IPS-18a (cell line): ENCODE measurements at regions not wholly inside any gene's neighbourhood (a gene's known extent, or its start where the extent isn't known, plus 50 kb on each side); places are given as distances from the start of the nearest gene placed in this dataset.
"Not testable (repeated sequence)": the region's sequence is repeated elsewhere in the genome, so short reads cannot be mapped to it uniquely, and the experiment has no call there.

Source experiments
- H3K27ac ChIP-seq: one replicate; pipeline ENCODE4 v1.5.1; 2013; ENCODE audit warnings: low read length
- H3K27me3 ChIP-seq: one replicate; pipeline ENCODE4 v1.6.1; 2013; ENCODE audit warnings: mild to moderate bottlenecking, low read length; ENCODE audit not compliant: control insufficient read depth, insufficient read depth
- H3K36me3 ChIP-seq: one replicate; pipeline ENCODE4 v1.6.1; 2013; ENCODE audit warnings: low read depth, low read length; ENCODE audit not compliant: control insufficient read depth
- H3K4me1 ChIP-seq: one replicate; pipeline ENCODE4 v1.6.1; 2013; ENCODE audit warnings: low read depth, low read length; ENCODE audit not compliant: control insufficient read depth
- H3K4me3 ChIP-seq: one replicate; pipeline ENCODE4 v1.5.1; 2013; ENCODE audit warnings: low read length
- H3K9ac ChIP-seq: one replicate; pipeline ENCODE4 v1.6.1; 2013; ENCODE audit warnings: mild to moderate bottlenecking, low read length, moderate library complexity
- H3K9me3 ChIP-seq: one replicate; pipeline ENCODE4 v1.6.1; 2013; ENCODE audit warnings: low read depth, low read length; ENCODE audit not compliant: control insufficient read depth

- not testable (repeated sequence) for H3K27ac ChIP-seq, H3K36me3 ChIP-seq, H3K9ac ChIP-seq, H3K27me3 ChIP-seq, H3K9me3 ChIP-seq, H3K4me1 ChIP-seq, H3K4me3 ChIP-seq
Observed at GRCh38 chr17:64791691-64792090, 127.6 kb downstream of the LRRC37A3 start.

DNA sequence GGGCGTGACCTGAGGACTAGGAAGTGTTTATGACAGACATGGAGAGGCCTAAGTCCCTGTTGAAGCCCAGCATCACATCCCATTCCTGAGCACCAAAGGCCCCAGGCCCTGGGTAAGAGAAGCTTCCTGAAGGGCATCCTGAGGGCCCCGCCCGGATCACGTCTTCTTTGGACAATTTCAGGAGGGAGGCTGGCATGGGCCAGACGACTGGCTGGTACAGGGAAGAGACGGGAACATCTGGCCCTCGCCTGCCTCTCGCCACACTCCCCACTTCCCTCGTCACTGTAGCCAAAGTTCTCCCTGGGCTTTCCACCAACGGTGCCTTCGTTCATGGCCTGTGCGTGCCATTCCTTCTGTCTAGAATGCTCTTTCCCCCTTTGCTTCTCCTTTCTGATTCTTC is 128.1 kb downstream of the LRRC37A3 start:
- not testable (repeated sequence) for H3K27ac ChIP-seq, H3K9ac ChIP-seq, H3K36me3 ChIP-seq, H3K4me3 ChIP-seq, H3K27me3 ChIP-seq, H3K4me1 ChIP-seq, H3K9me3 ChIP-seq

DNA sequence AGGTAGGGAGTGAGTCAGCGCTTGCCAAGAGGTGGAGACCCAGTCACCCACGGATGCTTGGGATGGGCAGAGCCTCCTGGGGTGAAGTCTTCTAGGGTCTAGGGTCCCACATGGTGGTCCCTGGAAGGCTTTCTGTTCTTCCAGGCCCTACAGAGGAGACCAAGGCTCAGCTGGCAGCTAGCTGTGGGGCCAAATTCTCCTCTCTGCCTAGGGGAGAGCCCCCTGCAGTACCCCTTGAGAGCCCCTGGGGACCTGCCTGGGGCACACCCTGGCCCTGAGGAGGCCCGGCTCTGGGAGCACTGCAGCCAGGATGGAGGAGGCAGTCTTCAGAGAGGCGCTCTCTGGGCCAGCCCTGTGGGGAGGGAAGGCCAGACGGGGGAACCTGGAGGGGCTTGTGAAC is 128.6 kb upstream of the SMURF2 start:
- H3K27me3 ChIP-seq, H3K27ac ChIP-seq, H3K4me1 ChIP-seq, H3K9me3 ChIP-seq, H3K36me3 ChIP-seq, H3K4me3 ChIP-seq, H3K9ac ChIP-seq: not testable (repeated sequence)

GRCh38 chr17:64790193-64790592 is 128.1 kb upstream of the SMURF2 start:
- H3K27ac ChIP-seq, H3K9me3 ChIP-seq, H3K9ac ChIP-seq, H3K4me1 ChIP-seq, H3K36me3 ChIP-seq, H3K27me3 ChIP-seq, H3K4me3 ChIP-seq: not testable (repeated sequence)

- not testable (repeated sequence) for H3K27me3 ChIP-seq, H3K36me3 ChIP-seq, H3K9ac ChIP-seq, H3K4me1 ChIP-seq, H3K27ac ChIP-seq, H3K4me3 ChIP-seq, H3K9me3 ChIP-seq
Observed at GRCh38 chr17:64789061-64789445, 126.9 kb upstream of the SMURF2 start.

GRCh38 chr17:64788286-64789060 is 126.4 kb upstream of the SMURF2 start:
- Histone ChIP-seq H3K36me3 (no peaks in the 10 kb centered on the region), H3K27ac (no peak overlapping the region), H3K9ac (no peak overlapping the region), H3K4me1 (no peaks in the 10 kb centered on the region), H3K4me3 (no peak overlapping the region), H3K9me3 (no peaks in the 10 kb centered on the region), H3K27me3 (peaks cover 2% of the 10 kb centered on the region)

DNA sequence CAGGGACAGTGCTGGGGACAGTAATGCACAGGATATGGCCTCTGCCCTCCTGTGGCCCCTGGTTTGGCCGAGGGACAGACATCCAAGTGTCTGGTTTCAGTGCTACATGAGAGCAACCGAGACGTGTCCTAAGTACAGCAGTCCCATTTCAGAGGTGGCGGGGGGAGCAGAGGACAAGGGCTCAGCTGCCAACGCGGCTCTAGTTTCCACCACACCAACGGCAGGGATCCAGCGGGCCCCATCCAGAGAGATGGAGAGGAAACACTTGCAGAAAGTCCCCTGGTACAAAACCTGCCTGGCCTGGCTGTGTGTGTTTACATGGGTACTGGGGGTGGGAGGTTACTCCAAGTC is 125.8 kb upstream of the SMURF2 start:
- H3K27me3 ChIP-seq = peaks cover 8% of the 10 kb centered on the region
- no peaks in the 10 kb centered on the region for H3K36me3 ChIP-seq
- no peak overlapping the region for H3K27ac ChIP-seq
- H3K4me3 ChIP-seq = no peak overlapping the region
- no peaks in the 10 kb centered on the region for H3K9me3 ChIP-seq
- H3K9ac ChIP-seq = no peak overlapping the region
- H3K4me1 ChIP-seq = no peaks in the 10 kb centered on the region

DNA sequence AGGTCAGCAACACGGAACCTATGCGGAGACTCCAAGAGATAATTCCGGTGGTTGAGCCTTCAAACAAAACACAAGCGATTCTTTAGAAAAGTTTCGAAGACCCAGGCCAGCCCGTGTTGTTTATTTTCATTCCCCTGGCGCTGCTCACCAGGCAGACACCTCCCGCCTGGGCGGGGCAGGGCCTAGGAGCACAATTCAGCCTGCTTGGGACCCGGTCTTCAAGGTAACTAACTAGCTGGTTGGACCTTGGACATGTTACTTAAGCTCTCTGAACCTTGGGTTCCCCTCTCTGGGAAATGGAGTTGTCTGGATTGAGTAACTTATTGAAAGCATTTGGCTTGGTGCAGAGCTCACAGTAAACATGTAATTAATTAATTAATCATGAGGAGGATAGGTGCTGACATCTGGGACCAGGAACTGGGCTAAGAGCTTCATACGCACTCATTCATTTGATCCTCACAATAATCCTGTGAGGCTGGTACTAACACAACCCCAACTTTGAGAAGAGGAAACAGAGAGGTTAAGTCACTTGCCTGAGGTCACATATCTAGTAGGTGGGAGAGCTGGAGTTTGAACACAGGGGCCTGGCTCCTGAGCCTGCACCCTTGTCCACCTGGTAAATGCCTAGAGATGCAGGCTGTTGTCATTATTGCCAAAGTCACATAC is 125.3 kb upstream of the SMURF2 start:
- H3K4me3 ChIP-seq = no peak overlapping the region
- H3K27ac ChIP-seq = no peak overlapping the region
- no peaks in the 10 kb centered on the region for H3K36me3 ChIP-seq
- H3K9ac ChIP-seq = no peak overlapping the region
- no peaks in the 10 kb centered on the region for H3K9me3 ChIP-seq
- H3K27me3 ChIP-seq = peaks cover 13% of the 10 kb centered on the region
- H3K4me1 ChIP-seq = no peaks in the 10 kb centered on the region

DNA sequence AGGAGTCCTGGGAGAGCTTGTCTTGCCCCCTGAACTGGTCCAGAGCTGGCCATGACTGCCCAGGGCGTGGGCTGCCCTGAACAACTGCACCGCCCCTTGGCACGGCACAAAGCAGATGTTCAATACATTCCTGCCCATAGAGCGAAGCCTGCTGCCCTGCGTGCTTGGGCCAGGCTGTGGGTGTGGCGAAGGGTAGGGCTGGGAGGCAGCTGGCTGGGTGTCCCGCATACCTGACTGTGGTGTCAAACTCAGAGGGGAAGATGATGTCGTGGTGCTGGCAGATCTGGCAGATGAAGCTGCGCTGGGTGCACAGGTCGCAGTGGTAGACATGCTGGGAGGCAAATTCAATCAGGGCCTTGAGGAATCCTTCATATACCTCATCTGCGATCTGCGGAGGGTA is 124.2 kb upstream of the SMURF2 start:
- H3K9ac ChIP-seq = no peak overlapping the region
- no peak overlapping the region for H3K27ac ChIP-seq
- peaks cover 6% of the 10 kb centered on the region for H3K4me1 ChIP-seq
- peaks cover 23% of the 10 kb centered on the region for H3K27me3 ChIP-seq
- no peak overlapping the region for H3K4me3 ChIP-seq
- H3K9me3 ChIP-seq = no peaks in the 10 kb centered on the region
- H3K36me3 ChIP-seq = no peaks in the 10 kb centered on the region

DNA sequence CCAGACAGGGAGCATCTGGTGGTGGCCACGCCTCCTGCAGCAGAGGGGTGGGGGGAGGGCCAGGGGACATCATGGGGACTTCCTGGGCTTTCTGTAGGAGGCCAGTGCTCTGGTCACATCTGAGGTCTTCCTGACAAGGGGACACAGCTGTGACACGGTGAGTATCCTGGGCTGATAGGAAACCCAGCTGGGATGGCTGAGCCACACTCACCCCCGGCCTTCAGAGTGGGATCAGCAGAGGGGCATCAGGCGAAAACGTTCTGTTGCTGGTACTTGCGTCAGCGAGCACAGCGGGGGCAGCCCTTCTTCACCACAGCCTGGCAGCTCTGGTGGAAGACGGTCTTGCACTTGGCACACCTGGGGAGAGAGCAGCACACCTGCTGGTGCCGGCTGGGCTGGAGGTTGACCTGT is 122.9 kb upstream of the SMURF2 start:
- Histone ChIP-seq H3K4me3 (no peak overlapping the region), H3K36me3 (no peaks in the 10 kb centered on the region), H3K4me1 (peaks cover 6% of the 10 kb centered on the region)

DNA sequence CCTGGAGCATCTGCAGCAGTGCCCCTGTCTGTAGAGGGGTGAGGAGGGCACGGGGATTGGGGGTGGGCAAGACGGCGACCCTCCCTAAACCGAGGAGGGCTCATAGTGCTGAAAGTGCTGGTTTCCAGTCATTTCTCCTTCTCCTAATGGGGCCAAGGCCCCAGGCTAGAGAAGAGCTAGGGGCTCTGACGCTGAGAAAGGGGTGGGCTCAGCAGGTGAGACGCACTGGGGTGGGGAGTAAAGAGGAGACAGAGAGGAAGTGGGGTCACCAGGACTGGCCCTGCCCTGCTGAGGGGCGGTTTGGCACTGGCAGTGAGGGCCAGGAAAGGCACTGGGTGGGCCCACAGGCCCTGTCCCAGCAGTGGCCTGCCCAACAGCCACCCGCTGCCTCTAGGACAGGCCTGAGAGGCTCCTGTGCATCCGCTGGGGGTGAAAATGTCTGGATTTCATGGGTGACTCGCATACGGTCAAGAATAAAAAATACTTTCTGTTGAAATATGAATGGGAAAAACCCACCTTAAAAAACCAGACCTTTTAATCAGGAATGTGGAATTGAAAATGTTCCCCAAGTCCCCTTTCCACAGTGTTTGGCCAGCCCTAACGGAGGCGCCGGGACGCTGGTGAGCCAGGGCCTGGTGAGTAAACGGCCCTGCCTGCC is 122.4 kb upstream of the SMURF2 start:
- peaks cover 6% of the 10 kb centered on the region for H3K4me1 ChIP-seq
- no peak overlapping the region for H3K9ac ChIP-seq
- H3K27me3 ChIP-seq = peaks cover 42% of the 10 kb centered on the region
- H3K9me3 ChIP-seq = no peaks in the 10 kb centered on the region
- no peaks in the 10 kb centered on the region for H3K36me3 ChIP-seq
- no peak overlapping the region for H3K27ac ChIP-seq
- H3K4me3 ChIP-seq = no peak overlapping the region

More for the DNA sequence above, 122.9 kb upstream of the SMURF2 start:
- Histone ChIP-seq H3K9ac (no peak overlapping the region), H3K27me3 (peaks cover 37% of the 10 kb centered on the region), H3K9me3 (no peaks in the 10 kb centered on the region), H3K27ac (no peak overlapping the region)
